T-helper 1 cell (primary cell): ENCODE measurements at regions not wholly inside any gene's neighbourhood (a gene's known extent, or its start where the extent isn't known, plus 50 kb on each side); places are given as distances from the start of the nearest gene placed in this dataset.

Source experiments
- DNase-seq, 5 donors: peaks; one replicate each; pipeline ENCODE4 v3.0.0-alpha.2; 2012 to 2020

DNA sequence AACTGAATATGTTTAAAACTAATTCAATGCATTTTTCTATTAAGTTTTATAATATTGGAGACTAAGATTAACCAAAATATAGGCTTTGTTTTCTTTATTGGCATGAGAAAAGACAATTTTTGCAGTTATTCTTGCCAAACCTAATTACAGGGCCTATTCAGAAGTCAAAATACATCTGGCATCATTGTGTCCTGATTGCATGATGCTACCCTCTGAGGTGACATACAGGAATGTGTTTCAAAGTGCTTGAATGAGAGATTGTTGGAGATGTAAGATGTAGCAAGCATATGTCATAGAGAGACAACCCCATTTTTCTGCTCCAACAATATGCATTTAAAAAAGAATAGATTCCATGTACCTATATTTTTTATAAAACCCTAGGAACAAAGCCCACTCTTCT lies 1036.4 kb downstream of the PCDH18 start:
- no peak for DNase-seq

DNA sequence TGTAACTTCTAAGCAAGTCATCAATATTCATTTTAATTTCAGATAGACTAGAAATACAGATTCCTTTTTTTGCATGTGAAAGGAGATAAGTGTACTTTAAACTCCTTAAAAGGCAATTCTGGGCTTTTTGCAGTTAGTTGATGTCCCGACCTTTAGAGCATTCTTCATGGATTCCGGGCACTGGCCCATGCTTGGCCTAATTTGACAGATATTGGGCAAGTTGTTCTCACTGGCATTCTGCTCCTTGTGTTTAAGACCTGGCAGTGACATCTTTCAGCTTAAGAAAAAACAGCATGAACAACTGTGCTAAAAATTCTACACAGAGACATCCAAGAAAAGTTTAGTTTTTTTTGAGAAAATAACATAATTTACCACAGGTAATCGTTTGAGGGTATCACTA lies 1037.2 kb downstream of the PCDH18 start:
- DNase-seq: no peak

DNA sequence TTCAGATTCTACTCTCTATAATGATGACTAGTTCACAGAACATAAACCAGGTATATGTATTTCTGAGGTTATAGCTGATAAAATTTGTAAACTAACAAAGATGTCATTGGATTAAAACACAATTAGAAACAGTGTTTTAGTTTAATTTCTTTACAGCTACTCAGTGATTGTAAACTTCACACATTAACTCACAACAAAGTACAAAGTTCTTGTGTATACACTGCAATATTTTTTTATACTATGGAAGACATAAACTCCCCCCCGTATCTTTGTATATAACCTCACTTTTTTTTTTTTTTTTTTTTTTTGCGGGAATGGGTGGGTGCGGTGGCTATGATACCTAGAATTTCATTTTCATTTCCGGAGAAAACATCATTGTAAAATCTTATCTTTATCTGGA lies 1043.2 kb downstream of the PCDH18 start:
- no peak for DNase-seq

DNA sequence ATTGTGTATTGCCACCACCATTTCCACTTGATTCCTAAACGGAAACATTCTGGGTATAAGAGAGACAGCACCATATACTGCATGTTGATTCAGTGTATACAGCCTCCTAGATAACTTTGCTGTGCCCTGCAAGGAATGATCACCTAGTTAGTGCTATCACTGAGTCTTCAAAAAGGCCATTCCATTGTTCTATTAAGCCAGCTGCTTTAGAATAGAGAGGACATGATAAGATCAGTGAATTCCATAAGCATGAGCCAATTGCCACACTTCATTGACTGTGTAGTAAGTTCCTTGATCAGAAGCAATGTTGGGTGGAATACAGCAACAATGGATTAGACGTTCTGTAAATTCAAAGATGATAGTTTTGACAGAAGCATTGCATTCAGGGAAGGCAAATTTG lies 1047.3 kb downstream of the PCDH18 start:
- DNase-seq: no peak

DNA sequence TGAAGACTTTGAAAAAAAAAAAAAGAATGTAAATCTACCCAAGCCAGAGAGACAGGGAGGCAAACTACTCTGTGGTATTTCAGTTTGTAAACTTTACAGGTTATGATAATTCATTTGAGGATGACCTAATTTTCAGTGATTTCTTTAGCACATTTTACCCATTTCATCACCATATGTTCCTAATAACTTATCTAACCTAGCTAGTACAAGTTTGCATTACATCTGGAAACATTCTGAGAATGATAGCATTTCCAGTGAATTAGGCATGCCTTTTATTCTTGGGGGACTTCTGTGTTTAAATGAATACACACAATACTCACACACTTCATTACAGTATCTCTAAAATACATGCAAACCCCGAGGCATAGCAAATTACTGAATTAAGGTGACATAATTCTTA lies 1055.5 kb downstream of the PCDH18 start:
- no peak for DNase-seq

DNA sequence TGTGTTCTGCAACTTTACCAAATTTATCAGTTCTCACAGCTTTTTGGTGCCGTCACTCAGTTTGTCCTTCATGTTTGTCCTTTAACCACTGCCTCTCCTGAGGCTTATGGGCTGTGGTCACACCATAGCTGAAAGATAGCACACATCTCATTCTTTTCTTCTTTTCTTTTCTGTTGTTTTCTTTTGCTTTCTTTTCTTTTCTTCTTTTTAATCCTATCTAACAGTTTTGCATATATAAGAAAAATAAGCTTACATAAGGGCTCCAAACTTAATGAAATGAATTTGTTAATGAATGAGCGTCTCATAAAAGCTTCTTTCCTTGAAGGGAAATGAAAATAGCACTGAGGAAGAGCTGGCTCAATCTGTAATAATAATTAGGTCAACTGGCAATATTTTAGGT lies 1061.2 kb downstream of the PCDH18 start:
- no peak for DNase-seq

DNA sequence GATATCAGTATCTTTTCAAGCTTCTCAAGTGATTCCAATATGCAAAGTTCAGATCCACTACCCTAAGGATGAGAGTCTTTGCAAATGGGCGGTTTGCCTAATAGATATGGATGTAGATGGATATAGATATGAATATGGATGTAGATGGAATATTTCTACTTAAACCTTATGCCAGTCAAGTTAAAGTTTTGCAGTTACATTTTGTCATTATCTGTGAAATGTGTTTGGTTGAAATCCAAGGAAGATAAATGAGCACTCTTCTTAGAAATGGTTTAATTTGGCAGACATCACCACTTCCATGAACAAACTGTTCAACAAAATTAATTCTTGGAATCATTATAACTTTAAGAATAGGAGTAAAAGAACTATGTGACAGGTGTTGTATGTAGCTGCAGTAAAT lies 1066.6 kb downstream of the PCDH18 start:
- DNase-seq: no peak

DNA sequence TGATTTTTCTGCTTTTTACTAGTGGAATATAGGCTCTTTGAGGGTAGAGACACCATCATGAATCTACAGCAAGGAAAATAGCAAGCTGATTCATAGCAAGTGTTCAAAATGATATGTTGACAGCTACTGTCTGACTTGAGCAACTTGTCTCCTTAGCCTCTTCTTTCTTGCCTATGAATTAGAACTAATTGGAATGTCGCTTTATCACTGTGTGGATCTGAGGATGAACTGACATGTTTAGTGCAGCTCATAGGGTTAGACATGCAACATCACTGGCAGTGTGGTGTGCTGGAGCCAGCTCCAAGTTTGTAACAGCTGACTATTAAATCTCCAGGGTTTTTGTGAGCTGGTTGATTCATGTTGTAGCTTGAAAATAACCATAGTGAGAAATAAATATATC lies 1068.4 kb downstream of the PCDH18 start:
- DNase-seq: no peak

DNA sequence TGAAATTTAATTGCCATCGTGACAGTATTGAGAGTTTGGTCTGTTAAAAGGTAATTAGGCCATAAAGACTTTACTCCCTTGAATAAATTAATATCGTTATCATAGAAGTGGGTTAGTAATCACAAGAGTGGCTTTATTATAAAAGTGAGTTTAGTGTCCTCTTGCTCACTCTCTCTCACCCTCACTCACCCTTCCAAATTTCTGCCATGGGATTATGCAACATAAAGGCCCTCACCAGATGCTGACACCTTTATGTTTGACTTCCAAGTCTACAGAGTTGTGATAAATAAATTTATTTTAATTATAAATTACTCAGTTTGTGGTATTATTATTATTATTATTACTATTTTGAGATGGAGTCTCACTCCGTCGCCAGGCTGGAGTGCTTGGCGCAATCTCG lies 1070.8 kb downstream of the PCDH18 start:
- no peak for DNase-seq

DNA sequence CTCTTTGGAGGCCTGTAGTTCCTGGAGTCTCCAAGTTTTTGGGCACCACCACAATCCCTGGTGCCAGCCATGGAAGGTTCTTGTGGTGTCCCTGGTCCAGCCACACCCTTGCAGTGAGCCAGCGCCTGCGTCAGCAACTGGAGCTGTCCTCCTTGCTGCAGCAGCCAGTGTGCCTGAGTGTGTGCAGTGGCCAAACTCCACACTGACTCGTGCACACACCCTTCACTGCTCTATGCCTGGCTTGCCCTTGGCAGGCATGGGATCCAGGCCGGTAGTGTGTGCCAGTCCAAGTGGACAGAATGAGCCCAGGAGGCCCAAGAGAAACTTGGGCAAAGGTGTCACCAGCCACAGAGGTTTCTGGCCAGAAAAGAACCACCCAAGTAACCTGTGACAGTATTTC lies 1074.0 kb downstream of the PCDH18 start:
- no peak for DNase-seq

DNA sequence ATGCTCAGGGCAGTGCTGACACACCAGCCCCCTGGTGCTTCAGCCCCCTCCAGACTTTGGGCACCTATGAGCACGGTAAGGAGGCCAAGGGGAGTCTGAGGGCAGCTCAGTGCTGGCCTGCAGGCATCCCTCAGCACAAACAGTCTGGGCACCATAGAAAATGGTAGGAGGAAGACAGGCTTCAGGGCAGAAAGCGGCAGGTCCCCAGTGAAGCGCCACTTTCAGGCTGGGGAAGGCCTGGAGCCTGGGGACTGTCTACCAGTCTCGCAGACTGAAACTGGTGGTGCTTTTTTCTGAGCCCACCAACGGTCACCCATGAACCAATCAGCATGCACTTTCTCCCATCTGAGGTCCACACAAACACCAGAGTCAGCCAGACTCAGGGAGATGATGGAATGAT lies 1074.7 kb downstream of the PCDH18 start:
- no peak for DNase-seq

DNA sequence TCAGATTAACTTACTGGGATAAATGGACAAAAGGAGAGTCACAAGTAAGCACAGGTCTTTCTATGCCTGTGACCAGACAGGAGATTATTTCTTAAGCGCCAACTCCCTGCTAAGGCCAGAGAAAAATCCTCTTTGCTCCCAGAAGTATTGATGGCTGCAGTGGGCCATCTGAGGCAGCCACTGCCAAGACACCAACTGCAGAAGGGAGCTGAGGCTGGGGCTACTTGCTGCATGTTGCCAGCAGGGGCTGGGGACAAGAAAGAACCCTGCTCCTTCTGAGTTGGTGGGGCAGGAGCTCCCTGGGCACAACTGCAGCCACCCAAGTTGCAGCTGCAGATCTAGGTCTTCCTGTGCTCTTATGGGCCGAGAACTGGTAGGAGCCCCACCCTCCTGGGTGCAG lies 1075.3 kb downstream of the PCDH18 start:
- no peak for DNase-seq

DNA sequence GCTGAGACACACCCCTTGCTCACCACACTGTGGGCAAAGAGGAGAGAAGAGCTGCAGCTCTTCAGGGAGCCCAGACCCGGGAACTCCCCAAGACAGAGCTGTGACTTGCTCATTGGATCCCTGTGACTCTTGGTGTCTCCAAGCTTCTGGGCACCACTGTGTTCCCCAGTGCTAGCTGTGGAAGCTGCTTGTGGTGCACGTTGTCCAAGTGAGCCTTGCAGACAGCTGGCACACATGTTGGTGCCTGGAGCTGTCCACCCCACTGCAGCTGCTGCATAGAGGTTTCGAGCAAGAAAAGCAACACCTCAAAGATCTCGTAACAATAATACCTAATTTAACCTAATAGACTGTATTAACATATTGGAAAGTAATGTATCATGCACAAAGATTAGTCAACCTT lies 1089.3 kb downstream of the PCDH18 start:
- no peak for DNase-seq

DNA sequence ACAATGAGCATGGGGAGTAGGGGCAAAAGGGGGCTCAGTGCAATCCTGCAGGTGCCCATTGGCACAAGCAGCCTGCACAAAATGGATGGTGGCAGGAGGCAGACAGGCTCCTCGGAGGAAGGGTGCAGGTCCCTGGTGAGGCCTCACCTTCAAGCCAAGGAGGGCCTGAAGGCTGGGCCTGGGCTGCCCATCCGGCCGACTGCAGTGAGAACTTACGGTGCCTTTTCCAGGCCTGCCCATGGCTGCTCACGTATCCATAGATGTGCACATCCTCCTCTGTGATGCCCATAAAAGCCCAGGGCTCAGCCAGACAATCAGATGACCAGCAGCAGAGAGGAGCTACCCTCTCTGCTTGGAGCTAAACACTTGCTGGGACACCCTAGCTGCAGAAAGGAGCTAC lies 1089.8 kb downstream of the PCDH18 start:
- no peak for DNase-seq

DNA sequence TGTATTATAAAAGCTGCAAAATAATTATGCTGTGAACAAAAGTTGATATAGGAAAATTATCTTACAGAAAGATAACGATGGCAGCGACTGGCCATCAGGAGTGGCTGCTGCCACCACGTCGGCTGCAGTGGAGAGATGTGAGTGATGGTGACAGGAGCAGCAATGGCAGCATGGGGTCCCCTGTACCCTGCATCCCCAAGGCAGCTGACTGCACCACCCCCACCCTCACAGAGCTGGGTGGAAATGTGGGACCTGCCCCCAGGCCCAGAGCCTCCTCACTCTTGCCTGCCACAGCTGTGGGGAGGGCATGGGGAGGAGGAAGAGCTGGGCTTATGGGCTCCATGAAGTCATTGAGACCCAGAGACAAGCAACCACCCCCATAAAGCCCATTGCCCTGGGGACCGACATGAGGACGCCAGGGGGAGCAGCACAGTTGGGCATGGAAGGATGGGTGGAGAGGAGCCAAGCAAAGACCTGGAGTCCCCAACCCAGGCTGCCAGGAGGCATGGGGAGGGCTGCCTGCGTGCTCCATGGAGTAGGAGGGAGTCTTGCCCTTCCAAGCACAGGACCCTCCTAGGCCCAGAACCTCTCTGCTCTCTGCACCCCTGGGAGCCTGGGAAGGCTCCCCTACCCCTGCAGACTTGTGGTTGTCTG lies 1090.5 kb downstream of the PCDH18 start:
- DNase-seq: no peak

DNA sequence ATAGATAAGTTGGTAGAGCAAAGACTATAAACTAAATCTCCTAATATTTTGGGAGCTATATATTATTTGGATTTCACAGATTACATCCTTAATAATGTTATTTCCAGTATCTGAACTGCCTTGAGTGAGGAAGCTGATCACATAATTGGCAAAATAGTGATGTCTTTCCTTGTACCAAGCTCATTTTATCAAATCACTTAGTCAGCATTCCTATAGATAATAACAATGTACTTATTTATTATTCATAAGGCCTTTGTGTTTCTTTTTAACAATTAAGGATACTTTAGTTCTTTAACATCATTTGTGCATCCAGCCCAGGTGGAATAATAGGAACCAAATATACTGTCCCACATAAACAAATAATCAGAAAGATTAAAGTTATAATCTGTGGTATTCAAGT lies 1093.6 kb downstream of the PCDH18 start:
- DNase-seq: no peak

DNA sequence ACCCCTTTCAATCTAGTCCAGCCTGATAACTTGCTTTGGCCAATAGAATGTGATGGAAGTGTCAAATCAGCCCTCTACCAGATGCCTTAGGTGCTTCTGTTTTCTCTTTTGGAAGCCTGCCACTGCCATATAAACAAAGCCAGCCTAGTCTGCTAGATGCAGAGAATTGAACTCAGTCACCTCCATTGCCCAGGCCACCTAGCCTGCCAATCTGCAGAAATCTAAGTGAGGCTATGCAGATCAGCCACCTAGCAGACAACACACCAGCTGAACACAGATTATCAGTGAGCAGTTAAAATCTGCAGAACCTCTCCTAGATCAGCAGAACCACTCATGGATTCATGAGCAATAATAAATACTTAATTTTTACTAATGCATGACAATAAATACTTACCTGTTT lies 1108.2 kb downstream of the PCDH18 start:
- DNase-seq: no peak

DNA sequence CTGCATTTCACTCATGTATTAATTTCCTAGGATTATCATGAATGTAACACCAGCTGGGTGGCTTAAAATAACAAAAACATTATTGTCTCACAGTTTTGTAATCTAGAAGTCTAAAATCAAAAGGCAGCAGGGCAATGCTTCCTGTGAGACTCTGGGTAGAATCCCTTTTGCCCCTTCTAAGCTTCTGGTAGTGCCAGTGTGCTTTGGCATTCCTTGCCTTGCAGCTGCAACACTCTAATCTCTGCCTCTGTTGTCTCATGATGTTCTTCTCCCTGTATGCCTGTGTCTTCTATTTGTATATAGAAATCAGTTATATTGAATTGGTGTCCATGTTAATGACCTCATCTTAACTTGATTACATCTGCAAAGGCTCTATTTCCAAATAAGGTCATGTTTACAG lies 1117.3 kb downstream of the PCDH18 start:
- no peak for DNase-seq

DNA sequence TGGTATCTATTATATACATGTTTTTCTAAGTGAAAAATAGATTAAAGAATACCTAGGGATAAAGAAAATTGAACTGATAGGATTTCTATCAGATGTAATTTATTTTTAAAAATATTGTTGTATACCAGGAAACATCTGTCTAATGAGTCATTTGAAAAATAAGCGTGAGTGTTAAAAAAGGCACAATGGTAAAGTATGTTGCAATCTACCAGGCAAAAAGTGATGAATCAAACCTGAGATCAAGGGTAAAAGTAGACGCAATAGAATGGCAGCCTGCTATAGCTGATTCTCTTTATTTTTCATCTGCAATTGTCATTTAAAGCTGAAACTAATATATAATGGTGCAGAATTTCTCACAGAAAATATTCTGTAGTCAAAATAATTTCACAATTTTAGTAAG lies 1119.6 kb downstream of the PCDH18 start:
- no peak for DNase-seq

DNA sequence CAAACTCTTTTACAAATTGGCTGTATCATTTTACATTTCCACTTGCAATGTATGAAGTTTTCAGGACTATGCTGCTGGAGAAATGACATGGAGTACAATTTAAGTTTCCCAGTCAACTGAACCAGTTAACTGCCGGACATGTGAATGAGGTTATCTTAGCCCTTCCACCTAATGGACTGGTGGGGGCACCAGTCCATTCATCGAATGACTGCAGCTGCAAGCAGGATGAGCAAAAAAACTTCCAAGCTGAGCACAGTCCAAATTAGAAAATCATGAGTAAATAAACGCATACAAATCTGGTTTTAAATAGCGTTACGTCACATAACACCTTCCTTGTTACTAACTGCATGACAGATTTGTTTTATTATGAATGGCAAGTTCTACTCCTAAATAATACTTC lies 1131.5 kb downstream of the PCDH18 start:
- no peak for DNase-seq

DNA sequence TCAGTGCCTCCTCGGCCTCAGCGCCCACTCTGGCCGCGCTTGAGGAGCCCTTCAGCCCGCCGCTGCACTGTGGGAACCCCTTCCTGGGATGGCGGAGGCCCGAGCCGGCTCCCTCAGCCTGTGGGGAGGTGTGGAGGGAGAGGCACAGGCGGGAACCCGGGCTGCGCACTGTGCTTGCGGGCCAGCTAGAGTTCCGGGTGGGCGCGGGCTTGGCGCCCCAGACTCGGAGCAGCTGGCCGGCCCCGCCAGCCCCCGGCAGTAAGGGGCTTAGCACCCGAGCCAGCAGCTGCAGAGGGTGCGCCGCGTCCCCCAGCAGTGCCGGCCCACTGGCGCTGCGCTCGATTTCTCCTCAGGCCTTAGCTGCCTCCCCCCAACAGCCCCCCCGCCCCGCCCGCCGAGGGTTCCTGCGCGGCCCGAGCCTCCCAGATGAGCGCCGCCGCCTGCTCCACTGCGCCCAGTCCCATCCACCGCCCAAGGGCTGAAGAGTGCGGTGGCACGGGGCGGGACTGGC lies 1137.0 kb downstream of the PCDH18 start:
- no peak for DNase-seq

DNA sequence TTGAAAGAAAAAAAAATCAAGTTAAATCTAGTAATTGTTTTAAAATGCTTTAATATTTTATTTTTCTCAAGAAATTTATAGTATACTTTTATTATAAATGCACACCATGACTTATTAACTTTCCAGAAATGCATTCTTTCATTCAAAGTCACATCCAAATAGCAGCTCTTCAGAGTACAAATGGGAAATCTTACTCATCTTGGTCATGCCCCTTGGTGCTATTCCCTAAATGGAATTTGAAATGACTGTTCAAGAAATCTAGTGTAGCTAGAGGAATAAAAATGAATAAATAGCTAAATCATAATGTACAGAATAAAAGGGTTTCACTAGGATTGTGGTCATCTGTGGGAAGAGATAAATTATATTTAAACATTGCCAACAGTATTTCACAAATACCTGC lies 1139.7 kb downstream of the PCDH18 start:
- no peak for DNase-seq

DNA sequence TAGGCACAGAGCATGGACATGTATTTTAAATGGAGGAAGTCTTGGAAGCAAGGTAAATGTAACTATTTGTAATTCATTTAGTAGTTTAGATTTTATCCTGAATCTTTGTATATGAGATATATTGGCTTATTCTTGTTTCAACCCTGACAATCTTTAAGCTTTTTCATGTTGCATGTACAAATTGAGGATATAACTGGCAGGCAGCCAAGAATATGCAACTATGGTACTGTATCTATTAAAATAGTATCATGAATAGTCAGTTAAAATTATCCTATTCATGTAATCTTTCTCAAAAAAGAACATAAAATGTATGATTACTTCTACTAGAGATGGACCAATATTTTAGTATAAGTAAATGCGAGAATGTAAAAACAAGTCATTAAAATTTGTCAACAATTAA lies 1141.5 kb downstream of the PCDH18 start:
- no peak for DNase-seq

DNA sequence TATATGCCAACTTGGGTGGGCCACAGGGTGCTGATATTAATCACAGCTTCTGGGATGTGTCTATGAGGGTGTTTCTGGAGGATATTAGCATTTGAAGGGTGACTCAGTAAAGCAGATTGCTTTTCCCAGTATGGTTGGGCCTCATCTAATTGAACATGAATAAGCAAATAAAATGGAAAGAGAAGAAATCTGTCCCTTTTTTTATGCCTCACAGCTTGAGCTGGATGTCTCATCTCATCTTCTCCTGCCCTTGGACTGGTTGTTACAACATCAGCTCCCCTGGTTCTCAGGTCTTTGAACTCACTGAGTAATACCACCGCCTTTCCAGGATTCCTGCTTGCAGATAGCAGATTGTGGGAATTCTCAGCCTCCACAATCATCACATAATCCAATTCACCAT lies 1149.2 kb downstream of the PCDH18 start:
- no peak for DNase-seq

DNA sequence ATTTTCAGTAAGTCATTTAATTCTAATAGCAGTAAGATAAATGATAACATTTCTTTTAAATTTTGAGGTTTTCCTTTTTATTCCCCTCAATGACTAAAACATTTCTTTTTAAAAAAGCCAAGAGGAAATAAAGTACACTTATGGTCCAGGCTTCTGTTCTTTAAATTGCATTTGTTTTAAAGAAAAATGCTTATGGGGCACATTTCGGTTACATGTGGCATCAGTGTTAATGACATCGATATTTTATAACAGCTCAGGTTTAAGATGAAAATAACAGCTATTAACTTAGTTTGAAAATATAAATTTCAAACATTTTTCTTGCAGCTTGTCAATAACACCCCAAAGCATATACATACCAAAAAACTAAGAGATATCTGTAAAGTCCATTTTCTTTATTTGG lies 1161.1 kb downstream of the PCDH18 start:
- no peak for DNase-seq

DNA sequence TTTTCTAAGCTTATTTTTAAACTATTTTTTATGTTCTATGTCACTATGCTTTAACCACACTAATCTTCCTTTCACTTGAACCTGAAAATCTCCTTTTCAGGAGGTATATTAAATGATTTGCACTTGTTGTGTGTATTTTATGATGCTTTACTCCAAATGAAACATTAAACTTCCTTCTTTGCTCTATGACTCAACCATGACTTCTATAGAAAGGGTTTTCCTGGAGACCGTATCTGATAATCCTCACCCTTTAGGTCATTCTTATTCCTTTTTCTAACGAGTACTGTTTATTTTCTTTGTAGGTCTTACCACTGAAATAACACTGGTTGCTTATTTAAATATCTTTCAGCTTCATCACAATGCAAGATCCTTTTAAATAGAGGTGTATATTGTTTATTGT lies 1163.2 kb downstream of the PCDH18 start:
- no peak for DNase-seq
